Mucosa of rectum (tissue), 2 donors: ENCODE measurements at regions not wholly inside any gene's neighbourhood (a gene's known extent, or its start where the extent isn't known, plus 50 kb on each side); places are given as distances from the start of the nearest gene placed in this dataset.

ENCODE experiments used
- H3K27ac ChIP-seq, 2 donors: one replicate each; pipeline ENCODE4 v1.7.0; 2013; ENCODE audit warnings: inconsistent platforms in 2 of 2, low read depth in 2 of 2, low read length in 2 of 2
- H3K27me3 ChIP-seq, 2 donors: one replicate each; pipeline ENCODE4 v1.7.0; 2013; ENCODE audit warnings: low read length in 2 of 2; ENCODE audit not compliant: control insufficient read depth in 2 of 2, insufficient read depth in 2 of 2
- H3K36me3 ChIP-seq, 2 donors: one replicate each; pipeline ENCODE4 v1.7.0; 2013; ENCODE audit warnings: low read length in 2 of 2; ENCODE audit not compliant: control insufficient read depth in 2 of 2, insufficient read depth in 2 of 2
- H3K4me1 ChIP-seq, 2 donors: one replicate each; pipeline ENCODE4 v1.7.0; 2013; ENCODE audit warnings: low read length in 2 of 2, mild to moderate bottlenecking in 1 of 2; ENCODE audit not compliant: control insufficient read depth in 2 of 2, insufficient read depth in 2 of 2
- H3K4me3 ChIP-seq, 2 donors: one replicate each; pipeline ENCODE4 v1.7.0; 2013; ENCODE audit warnings: low read length in 2 of 2
- H3K9ac ChIP-seq, 2 donors: one replicate each; pipeline ENCODE4 v1.7.0; 2013; ENCODE audit warnings: low read length in 2 of 2, low read depth in 1 of 2, mild to moderate bottlenecking in 1 of 2
- H3K9me3 ChIP-seq, 2 donors: one replicate each; pipeline ENCODE4 v1.7.0; 2013; ENCODE audit warnings: low read length in 2 of 2; ENCODE audit not compliant: control insufficient read depth in 2 of 2
- donor health status: healthy.
- donor health status: Normal muscosa, but diverticular disease.

GRCh38 chr1:56320464-56321149 is 258.8 kb downstream of the PLPP3 start:
- Histone ChIP-seq H3K4me1 (no peaks in the 10 kb centered on the region), H3K9me3 (no peaks in the 10 kb centered on the region), H3K4me3 (no peak overlapping the region), H3K9ac (no peak overlapping the region), H3K27me3 (no peaks in the 10 kb centered on the region), H3K36me3 (no peaks in the 10 kb centered on the region), H3K27ac (no peak overlapping the region)

DNA sequence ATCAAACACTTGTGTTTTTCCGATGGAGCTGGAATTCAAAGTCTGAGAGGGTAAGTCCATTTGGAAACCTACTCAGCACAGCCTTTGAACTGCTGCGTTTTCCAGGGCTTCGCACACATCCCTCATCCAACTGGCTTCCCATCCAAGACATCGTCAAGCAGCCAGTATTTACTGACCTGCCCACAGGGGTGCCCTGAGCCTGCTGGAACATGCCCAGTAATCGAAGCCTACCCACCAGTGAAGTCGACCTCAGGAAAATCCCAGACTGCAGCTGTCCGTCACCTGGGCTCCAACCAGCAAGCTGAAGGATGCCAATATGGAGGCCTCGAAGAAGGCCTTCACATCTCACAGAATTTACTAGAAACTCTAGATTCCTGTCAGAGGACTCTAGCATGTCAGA is 261.6 kb downstream of the PLPP3 start:
- no peak overlapping the region for H3K4me3 ChIP-seq
- no peak overlapping the region for H3K27ac ChIP-seq
- H3K4me1 ChIP-seq = no peaks in the 10 kb centered on the region
- no peaks in the 10 kb centered on the region for H3K36me3 ChIP-seq
- H3K9me3 ChIP-seq = no peaks in the 10 kb centered on the region
- no peaks in the 10 kb centered on the region for H3K27me3 ChIP-seq
- H3K9ac ChIP-seq = no peak overlapping the region

GRCh38 chr1:56315293-56315942 is 263.9 kb downstream of the PLPP3 start:
- no peaks in the 10 kb centered on the region for H3K4me1 ChIP-seq
- H3K4me3 ChIP-seq = no peak overlapping the region
- H3K36me3 ChIP-seq = no peaks in the 10 kb centered on the region
- no peaks in the 10 kb centered on the region for H3K9me3 ChIP-seq
- H3K27ac ChIP-seq = no peak overlapping the region
- H3K9ac ChIP-seq = no peak overlapping the region
- no peaks in the 10 kb centered on the region for H3K27me3 ChIP-seq

- H3K27me3 ChIP-seq = no peaks in the 10 kb centered on the region
Measured at GRCh38 chr1:56313560-56313959, 265.8 kb downstream of the PLPP3 start.

GRCh38 chr1:56311766-56312165 is 267.6 kb downstream of the PLPP3 start:
- Histone ChIP-seq H3K9ac (no peak overlapping the region), H3K27me3 (no peaks in the 10 kb centered on the region), H3K36me3 (no peaks in the 10 kb centered on the region), H3K9me3 (no peaks in the 10 kb centered on the region), H3K4me3 (no peak overlapping the region), H3K27ac (no peak overlapping the region), H3K4me1 (no peaks in the 10 kb centered on the region)

More at GRCh38 chr1:56313560-56313959, 265.8 kb downstream of the PLPP3 start:
- no peak overlapping the region for H3K9ac ChIP-seq
- H3K4me3 ChIP-seq = no peak overlapping the region
- H3K4me1 ChIP-seq = no peaks in the 10 kb centered on the region
- H3K27ac ChIP-seq = no peak overlapping the region
- H3K36me3 ChIP-seq = no peaks in the 10 kb centered on the region
- H3K9me3 ChIP-seq = no peaks in the 10 kb centered on the region

DNA sequence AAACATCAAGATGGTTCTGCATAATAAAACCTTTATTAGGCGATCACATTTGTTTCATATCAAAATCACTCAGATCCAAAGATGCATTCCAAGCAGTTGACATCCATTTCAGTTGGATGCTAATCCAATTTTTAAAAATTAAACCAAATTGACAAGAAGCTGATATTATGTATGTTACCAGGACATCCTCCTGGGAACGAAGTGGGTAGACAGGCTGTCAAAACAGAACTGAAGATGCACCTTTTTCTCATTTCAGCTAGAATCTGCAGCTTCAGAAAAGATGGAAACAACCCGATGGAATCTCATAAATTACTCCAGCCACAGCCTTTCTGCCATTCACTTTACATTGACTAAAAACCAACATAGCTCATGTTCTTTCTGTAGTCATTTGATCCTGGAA is 268.4 kb downstream of the PLPP3 start:
- Histone ChIP-seq H3K27ac (no peak overlapping the region), H3K4me1 (no peaks in the 10 kb centered on the region), H3K36me3 (no peaks in the 10 kb centered on the region), H3K27me3 (no peaks in the 10 kb centered on the region), H3K4me3 (no peak overlapping the region), H3K9me3 (no peaks in the 10 kb centered on the region), H3K9ac (no peak overlapping the region)

DNA sequence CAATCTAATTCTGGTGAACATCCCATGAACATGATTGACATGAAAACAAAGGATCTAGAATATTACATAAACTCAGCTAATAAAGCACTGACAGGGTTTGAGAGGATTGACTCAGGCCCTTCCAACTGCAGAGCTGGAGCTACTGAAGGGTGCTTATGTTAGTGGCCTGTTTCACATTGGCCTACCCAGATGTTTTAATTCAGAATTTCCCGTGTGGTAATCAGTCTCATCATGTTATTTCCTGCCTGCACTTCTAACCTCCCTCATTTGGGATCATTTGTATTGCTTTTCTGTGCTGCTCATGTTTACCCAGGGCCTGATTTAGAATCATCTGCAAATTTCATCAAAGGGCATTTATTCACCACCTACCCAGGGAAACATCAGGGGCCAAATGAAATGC is 270.3 kb downstream of the PLPP3 start:
- Histone ChIP-seq H3K4me3 (no peak overlapping the region), H3K27me3 (no peaks in the 10 kb centered on the region), H3K9ac (no peak overlapping the region), H3K27ac (no peak overlapping the region), H3K4me1 (no peaks in the 10 kb centered on the region), H3K36me3 (no peaks in the 10 kb centered on the region), H3K9me3 (no peaks in the 10 kb centered on the region)

DNA sequence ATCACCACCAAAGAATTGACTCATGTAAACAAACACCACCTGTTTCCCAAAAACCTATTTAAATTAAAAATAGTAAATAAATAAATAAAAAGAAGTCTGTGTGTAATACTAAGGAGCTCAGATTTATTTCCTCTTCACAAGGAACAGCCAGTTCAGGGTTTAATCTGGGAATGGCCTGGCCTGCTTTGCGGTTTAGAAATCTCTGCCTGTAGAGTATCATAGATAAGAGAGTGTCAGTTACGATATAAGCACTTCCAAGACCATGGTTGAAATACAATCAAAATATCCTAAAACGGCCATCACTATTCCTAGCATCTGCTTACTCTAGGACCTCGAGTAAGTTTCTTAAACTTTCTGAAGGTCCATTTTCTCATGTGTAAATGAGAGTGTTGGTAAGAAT is 274.4 kb downstream of the PLPP3 start:
- Histone ChIP-seq H3K27me3 (no peaks in the 10 kb centered on the region), H3K9me3 (no peaks in the 10 kb centered on the region), H3K36me3 (no peaks in the 10 kb centered on the region), H3K9ac (no peak overlapping the region), H3K4me1 (no peaks in the 10 kb centered on the region), H3K27ac (no peak overlapping the region), H3K4me3 (no peak overlapping the region)

- Histone ChIP-seq H3K27ac (no peak overlapping the region), H3K4me3 (no peak overlapping the region), H3K9ac (no peak overlapping the region), H3K4me1 (no peaks in the 10 kb centered on the region), H3K27me3 (no peaks in the 10 kb centered on the region), H3K9me3 (no peaks in the 10 kb centered on the region), H3K36me3 (no peaks in the 10 kb centered on the region)
Measured at GRCh38 chr1:56303805-56304204, 275.6 kb downstream of the PLPP3 start.

DNA sequence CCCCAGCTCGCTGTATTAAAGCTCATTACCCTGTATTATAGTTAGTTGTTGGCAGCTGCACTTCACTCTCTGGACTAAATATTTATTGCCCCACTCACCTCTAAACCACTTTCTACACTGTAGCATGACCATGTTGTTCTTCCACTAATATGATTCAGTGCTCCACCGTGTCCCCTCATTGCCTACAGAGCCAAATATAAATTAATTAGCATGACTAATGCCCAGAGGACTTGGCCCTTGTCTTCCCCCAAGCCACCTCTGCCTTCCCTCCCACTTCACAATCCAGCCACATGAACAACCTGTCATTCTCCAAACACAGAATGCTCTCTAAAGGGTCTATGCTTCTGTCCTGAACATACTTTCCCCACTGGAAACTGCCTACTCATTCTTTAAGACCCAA is 276.5 kb downstream of the PLPP3 start:
- Histone ChIP-seq H3K27ac (no peak overlapping the region), H3K4me1 (no peaks in the 10 kb centered on the region), H3K9ac (no peak overlapping the region), H3K4me3 (no peak overlapping the region), H3K9me3 (no peaks in the 10 kb centered on the region), H3K27me3 (no peaks in the 10 kb centered on the region), H3K36me3 (no peaks in the 10 kb centered on the region)
